HG03521 (cell line): ENCODE measurements at regions not wholly inside any gene's neighbourhood (a gene's known extent, or its start where the extent isn't known, plus 50 kb on each side); places are given as distances from the start of the nearest gene placed in this dataset.

Source experiments
- ATAC-seq: cut with Tn5 transposase; IDR thresholded peaks from one replicate; pipeline ENCODE4 v1.9.1; 2021; ENCODE audit warnings: mild to moderate bottlenecking, moderate library complexity; ENCODE audit not compliant: unreplicated experiment

DNA sequence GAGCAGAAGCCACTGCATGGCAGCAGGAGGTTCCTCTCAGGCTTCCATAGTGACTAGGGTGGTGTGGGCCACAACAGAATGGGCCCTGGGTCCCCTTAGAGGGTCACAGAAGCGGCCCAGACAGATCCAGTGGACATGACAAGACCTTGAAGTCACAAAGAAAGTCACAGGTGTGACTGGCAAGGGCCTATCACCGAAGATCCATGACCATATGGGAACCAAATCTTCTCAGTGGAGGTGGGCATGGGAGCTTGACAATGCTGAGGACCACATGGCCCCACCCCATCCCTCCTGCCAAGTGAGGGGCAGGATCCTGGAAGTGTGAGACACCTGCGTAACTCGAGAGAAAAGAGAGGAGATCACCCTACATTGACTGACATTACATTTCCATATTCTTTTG, 332.4 kb downstream of the MSX2 start:
- ATAC-seq, result no peak

DNA sequence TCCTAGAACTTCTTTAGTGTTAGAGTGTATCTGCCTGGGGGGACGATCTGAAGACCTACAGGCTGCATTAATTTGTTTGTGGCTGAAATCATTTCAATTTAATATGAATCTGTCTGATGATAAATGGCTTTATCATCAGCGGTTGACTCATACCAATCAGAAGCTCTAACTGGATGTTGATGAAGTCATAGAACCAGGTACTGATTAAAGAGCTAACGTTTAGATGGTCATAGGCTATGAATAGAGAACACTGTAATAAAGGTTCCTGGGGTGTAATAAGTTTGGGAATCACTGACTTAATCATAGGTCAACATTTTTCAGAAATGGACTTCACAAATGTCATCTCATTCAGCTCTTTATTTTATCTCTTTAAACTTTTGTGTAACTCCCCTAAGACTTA, 329.9 kb downstream of the MSX2 start:
- no peak for ATAC-seq

DNA sequence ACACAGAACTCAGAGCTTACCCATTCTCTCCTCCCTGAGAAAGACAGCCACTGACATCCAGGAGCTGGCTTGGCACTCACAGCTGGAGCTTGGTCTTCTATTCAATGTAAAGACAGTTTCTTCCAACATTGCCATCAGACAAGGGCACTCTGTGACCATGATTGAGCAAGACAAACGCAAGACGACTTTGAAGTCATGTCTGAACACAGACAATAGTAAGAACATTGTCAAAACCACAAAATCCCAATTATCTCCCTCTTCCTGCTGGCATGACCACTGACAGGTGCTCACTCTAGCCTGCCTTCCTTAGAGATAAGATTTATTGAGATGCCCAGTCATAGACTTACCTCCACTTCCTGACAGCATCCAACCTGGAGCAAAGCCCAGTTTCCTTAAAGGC, 328.0 kb downstream of the MSX2 start:
- no peak for ATAC-seq

DNA sequence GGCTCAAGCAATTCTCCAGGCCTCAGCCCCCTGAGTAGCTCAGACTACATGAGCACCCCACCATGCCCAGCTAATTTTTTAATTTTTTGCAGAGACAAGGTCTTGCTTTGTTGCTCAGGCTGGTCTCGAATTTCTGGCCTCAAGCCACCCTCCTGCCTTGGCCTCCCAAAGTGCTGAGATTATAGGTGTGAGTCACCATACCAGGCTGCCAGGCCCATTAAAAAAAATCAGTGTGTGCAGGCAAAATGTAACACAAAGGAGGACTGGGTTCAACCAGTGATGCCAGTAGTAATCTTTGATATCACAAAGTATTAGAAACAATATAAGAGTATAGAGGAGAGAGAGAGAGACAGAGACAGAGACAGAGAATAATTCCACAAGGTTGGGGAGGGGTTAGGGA, 322.7 kb downstream of the MSX2 start:
- ATAC-seq, result no peak

DNA sequence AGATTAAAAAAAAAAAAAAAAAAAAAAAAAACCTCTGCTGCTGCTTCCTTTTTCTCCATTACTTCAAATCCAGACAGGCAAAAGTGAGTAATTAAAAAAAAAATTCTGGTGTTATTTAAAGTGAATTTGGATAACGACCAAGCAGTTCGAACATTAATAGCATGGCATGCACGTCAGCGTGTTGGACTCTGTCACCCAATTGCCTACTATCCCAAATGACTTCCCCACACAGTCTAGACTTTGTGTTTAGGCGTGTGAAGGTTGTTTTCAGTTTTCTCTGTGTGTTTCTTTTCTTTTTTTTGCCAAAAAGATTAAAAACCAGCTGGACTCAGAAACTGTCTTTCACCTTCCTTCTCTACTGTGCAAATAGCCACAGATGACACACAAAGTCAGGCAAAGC, 321.4 kb downstream of the MSX2 start:
- ATAC-seq, result no peak

DNA sequence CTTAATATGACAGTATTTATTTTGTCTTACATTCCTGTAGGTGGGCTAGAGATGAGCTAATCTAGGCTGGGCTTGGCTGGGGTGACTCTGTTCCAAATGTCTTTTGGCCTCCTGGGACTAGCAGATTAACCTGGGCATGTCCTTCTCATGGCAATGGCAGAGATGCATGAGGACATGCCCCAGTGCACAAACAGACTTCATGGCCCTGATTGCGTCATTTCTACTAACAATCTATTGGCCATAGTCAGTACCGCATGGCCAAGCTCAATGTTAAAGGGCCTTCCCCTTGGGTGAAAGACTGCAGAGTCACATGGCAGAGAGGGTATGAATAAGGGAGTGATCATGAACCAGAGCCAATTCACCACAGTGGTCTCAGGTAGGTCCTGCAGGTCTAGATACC, 313.4 kb downstream of the MSX2 start:
- no peak for ATAC-seq

DNA sequence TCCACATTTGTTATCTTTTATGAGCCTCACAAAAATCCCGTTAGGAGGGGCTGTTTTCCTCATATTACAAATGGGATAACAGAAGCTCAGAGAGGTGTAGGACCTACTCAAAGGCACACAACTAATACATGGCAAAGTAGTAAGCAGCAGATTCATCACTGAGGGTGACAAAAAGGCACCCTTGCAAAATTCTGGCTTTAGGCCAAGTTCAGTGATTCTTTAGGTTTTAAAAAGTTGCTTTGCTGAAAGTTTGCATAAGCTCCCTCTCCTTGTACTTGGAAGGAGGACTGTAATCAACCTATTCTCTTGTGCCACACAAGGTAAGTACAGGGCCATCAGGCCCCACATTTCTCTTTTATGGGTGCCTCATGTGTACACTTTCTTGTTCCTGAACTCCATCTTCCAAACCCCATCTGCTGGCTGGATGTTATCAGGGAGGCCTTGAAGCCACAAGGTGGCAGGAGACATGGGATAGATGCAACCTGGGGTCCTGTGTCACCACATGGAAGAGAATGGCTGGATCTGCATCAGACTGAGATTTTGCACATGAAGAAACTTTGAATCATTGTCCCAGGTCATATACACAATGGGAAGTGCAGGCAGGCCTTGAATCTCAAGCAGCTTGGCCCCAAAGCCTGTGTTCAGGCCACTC, 311.6 kb downstream of the MSX2 start:
- no peak for ATAC-seq

DNA sequence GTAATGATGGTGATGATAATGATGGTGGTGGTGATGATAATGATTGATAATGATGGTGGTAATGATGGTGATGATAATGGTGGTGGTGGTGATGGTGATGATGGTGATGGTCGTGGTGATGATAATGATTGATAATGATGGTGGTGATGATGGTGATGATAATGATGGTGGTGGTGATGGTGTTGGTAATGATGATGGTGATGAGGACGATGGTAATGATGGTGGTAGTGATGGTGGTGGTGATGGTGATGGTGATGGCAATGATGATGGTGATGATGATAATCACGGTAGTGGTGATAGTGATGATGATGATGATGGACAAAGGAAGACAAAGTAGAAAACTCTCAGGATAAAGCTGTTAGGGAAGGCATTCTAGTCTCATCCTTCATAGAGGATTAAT, 310.5 kb downstream of the MSX2 start:
- no peak for ATAC-seq

DNA sequence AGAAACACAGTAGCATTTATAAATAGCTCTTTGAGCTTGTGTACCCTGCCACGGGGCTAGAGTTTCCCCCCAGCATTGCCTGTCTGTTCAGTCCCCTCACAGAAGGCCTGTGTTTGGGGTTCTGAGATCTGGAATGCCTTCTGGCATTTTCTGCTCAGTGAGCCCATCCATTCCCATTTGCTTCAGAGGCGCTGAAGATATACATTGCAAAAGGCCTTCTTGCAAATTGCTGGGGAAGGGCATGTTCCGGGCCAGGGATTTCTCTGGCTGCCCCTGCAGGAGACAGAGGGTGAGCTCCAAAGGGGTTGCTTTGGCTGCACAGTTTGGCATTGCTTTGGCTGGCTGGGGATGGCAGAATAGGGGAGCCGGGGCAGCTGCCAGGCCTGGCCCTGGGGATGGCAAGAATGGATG, 308.4 kb downstream of the MSX2 start:
- no peak for ATAC-seq

DNA sequence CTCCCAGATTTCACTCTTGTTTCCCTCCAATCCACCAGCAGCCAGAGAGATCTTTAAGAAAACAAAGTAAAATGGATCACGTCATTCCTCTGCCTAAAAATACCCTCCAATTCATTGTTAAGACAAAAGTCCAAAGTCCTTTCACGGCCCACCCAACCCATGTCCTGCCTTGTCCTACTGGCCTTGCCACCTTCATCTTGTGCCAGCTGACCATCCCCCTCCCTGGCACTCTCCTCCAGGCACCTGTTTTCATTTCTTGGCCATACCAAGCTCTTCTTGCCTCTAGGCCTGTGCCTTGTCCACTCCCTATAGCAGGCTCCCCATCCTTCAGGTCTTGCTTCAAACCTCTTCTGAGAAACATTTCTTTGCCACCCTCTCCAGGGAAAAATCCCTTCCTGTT, 307.6 kb downstream of the MSX2 start:
- ATAC-seq, result no peak

DNA sequence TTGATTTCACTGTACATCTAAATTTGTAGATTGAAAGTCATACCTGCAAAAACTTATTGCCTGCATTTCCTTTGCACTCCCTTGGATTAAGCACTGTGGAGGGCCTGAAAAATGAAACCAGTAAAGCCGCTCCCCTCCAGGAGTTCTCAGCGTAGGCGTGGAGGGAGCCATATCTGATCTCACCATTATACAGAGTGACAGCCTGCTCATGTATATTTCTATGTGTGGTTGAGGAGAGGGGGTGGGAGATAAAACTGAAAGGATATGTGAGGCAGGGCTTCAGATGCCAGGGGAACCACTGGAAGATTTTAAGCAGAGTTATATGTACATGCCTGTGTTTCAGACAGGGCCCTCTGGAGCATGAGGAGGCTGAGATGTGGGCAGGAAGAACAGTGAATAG, 303.0 kb downstream of the MSX2 start:
- no peak for ATAC-seq

DNA sequence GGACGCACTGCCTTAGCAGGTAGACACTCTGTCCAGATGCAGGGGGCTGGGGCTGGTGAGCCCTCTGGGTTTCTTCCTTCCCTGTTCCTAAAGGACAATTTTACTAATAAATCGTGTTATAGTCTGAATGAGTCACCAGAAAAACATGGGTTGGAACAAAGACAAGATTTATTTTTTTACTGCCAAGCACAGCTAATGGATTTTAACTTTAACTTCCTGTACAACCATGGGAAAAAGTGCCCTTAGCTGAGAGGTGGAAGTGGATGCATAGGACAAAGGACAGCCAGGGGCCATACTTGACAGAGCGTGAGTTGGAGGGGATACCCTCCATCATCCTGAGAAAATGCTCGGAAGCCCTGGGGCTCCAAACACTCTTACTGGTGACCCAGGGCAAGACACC, 300.7 kb downstream of the MSX2 start:
- no peak for ATAC-seq

DNA sequence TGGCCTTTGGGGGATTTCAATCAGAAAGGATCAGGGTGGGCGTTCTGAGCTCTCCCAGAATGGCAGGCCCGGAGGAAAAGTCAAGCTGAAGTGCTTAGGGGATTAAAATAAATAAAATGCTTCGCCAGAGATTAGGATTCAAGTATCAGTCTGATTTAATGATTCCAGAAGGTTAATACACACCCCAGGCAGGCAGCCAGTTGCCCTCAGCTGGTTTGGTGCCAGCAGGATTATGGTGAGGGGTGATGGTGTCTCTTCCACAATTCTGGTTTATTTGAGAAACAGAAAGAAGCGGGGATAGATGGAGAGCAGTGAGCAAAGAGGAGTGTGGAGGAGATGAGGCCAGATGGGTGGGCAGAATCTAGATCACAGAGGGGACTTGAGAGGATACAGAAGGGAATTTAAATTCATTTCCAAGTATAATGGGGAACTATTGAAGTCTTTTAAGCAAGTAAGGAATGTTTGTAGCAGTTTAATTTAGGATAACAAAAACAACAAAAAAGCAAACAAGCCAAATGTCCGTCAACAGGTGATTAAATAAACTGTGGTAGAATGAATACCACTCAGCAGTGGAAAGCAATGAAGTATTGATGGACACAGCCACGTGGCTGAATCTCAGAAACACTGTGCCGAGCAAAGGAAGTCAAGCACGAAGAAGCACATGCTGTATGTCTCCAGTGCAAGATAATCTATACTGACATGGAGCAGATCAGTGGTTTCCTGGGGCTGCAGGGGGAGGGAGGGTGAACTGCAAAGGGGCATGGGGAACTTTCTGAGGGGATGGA, 297.7 kb downstream of the MSX2 start:
- ATAC-seq, result no peak

DNA sequence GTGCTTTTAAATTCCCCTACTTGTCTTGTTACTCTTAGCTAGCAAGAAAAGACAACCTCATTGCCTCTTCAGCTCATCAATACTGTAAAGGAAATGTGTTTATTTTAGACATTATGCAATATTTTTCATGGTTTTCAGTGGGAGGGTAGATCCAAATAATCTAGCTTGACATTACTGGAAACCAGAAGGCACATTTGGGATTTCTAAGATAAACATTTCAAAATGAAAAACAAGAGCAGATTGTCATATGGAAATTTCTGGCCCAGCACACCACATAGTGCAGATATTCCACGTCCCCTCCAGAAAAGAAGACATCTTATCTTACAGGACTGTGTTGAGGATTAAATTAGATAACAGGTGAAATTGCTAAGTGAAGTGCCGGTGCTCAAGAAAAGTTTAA, 296.9 kb downstream of the MSX2 start:
- no peak for ATAC-seq

DNA sequence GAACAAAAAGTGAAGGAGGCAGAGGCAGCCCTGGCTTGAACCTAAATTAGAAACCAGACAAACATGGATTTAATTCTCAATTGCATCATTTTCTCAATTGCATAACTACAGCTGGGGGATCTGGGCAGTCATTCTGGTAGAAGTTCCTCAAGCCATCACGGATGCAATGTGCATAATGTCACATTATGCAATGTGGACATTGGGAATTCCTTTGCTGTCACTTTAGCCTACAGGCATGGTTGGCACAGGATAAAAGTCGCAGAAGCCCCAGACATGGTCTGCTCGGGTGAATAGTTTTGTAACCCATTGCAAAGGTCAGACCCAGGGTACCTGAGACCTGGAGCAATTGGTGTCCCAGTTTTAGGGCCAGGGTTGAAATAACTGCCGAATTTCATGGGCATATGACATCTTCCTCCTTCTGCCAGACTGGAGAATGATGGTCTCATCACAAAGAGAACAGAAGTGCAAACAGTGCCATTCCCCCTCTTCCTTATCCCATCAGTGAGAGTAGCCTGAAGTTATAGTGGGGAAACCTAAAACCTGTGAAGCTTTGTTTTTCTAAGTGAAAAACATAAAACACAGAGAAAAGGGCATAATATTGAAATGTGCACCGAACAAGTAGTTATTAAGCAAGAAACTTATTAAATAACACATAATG, 290.8 kb downstream of the MSX2 start:
- no peak for ATAC-seq

DNA sequence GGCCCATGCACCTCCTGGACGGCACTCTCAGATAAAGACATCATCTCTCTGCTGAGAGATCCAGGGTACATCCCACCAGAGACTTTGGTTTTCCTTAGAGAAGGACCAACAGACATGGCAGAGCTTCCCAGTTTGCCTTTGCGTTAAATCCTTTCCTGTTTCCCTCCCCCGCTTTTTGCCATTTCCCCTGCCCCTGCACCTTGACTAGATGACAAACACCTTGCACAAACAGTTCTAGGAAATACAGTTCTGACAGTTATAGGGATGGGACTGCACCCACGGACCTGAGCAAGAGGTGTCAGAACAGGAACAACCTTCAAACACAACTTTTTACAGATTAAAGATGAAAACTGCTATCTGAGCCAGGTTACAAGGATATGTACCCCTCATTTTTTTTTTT, 288.9 kb downstream of the MSX2 start:
- no peak for ATAC-seq

DNA sequence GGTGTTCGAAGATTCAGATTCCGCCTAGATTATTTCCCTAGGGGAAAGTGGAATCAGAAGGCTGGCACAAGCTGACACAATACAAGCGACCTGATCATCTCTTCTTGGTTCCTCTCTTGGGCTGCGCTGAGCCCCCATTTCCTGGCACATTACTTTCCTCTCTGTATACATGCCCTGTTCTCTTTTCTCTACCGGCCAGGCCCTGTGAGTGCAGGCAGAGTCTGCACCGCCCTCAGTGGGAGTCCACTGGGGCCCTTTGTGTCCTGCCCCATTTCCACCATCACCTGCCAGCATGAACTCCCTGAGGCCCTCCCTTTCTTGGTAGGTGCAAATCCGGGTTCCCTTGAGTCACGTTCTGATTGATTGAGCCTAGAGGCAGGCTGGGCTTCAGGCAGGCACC, 287.9 kb downstream of the MSX2 start:
- no peak for ATAC-seq

DNA sequence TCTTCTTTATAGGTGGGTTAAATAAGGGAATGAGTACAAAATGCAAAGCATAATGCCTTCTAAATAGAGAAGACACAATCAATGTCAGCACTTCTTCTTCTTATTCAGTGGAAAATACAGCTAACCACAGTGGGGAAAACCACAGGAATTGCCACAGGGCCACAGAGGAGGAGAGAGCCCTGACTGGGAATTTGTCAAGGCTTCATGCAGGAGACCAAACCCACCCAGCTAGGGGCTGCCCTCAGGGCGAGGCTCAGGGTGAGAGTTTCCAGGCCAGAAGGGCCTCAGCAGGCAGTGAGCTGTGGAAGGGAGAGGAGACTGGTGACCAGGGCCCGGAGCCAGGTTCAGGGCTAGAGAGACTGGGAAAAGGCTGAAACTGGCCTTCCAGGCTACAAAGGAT, 279.1 kb downstream of the MSX2 start:
- no peak for ATAC-seq

DNA sequence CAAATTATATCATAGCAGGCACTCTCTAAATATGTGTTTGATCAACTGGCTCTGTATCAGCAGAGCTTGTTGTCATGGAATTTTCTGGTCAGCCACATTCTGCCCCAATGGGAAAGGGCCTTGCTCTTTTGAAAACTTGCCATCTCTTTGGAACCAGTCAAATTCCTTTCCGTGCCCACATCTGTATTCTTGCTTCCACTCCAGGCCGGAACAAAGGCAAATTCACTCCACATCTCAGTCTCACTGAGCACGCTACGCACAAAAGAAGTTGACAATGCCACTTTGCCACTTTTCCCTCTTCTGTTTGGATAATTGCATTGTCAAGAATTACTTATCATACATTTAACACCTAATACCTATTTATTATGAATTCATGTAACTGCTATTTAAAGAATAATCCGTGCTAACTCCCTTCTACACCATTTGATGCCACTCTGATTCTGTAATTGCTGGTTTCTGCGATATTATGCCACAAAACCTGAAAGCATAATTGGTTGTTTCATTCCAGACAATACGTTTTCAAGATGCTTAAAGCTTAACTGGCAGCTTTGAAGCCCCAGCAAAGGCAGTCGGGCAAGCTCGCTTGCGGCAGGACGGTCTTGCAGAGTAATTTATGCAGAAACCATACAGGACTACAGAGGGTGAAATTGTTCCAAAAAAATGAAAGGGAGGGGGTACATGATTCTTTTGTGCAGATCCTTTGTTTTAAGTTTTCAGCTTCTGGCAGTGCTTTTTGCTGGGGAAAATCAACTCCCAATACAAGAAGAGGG, 277.7 kb downstream of the MSX2 start:
- no peak for ATAC-seq

DNA sequence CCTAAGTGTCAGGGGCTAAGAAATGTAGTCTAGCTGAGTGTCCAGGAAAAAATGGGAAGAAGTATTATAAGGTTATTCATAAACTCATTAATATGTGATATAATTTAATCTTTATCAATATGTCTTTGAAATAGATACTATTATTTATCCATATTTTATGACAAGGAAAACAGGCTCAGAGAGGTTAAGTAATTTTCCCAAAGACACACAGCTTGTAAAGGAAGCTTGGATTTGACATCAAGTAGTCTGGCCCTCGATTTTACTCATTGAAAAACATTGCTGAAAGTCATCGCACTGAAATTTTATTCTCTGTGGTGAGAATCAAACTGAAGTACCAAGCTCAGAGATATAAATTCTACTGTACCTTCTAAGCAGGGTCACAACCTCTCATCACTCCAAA, 276.9 kb downstream of the MSX2 start:
- no peak for ATAC-seq

DNA sequence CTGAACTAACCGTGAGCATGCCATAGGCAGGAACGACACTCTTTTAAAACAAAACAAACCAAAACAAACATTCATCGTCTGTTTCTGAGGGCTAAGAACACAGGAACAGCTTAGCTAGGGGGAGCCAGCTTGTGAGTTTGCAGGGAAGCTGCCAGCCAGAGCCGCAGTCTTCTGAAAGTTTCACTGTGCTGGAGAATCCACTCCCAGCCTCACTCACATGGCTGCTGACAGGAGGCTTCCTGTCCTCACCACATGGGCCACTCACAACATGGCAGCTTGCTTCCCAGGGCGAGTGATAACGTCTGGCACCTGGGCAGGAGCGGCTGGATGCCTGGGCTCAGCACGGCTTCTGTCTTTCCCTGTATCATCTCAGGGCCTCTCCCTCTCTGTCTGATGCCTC, 275.2 kb downstream of the MSX2 start:
- ATAC-seq, result no peak
